Effector memory CD8-positive, alpha-beta T cell (primary cell): ENCODE measurements at regions not wholly inside any gene's neighbourhood (a gene's known extent, or its start where the extent isn't known, plus 50 kb on each side); places are given as distances from the start of the nearest gene placed in this dataset.
"Not testable (repeated sequence)": the region's sequence is repeated elsewhere in the genome, so short reads cannot be mapped to it uniquely, and the experiment has no call there.

ENCODE experiments used
- ATAC-seq: fragments of 150-1000 bp; cut with Tn5 transposase; replicated peaks from 2 replicates; pipeline ENCODE4 v1.10.0; 2021; ENCODE audit warnings: mild to moderate bottlenecking, moderate library complexity
- DNase-seq, 3 experiments: peaks; one replicate each; pipeline ENCODE4 v3.0.0; 2021
- H3K27ac Mint-ChIP-seq, 2 donors: one replicate each; pipeline ENCODE4 v1.8.0; 2022; ENCODE audit warnings: mild to moderate bottlenecking in 2 of 2, mixed read lengths in 2 of 2, moderate library complexity in 2 of 2
- H3K27me3 Mint-ChIP-seq, 2 donors: one replicate each; pipeline ENCODE4 v1.8.0; 2022; ENCODE audit warnings: mixed read lengths in 2 of 2
- H3K36me3 Mint-ChIP-seq: one replicate; pipeline ENCODE4 v1.8.0; 2022; ENCODE audit warnings: mild to moderate bottlenecking, moderate library complexity, mixed read lengths; ENCODE audit not compliant: insufficient read depth
- H3K4me1 Mint-ChIP-seq, 2 donors: one replicate each; pipeline ENCODE4 v1.8.0; 2022; ENCODE audit warnings: low read depth in 2 of 2, mixed read lengths in 2 of 2
- H3K4me3 Mint-ChIP-seq, 2 donors: one replicate each; pipeline ENCODE4 v1.8.0; 2022; ENCODE audit warnings: mild to moderate bottlenecking in 2 of 2, mixed read lengths in 2 of 2, moderate library complexity in 2 of 2
- H3K9me3 Mint-ChIP-seq, 2 donors: one replicate each; pipeline ENCODE4 v1.8.0; 2022; ENCODE audit warnings: mixed read lengths in 2 of 2

DNA sequence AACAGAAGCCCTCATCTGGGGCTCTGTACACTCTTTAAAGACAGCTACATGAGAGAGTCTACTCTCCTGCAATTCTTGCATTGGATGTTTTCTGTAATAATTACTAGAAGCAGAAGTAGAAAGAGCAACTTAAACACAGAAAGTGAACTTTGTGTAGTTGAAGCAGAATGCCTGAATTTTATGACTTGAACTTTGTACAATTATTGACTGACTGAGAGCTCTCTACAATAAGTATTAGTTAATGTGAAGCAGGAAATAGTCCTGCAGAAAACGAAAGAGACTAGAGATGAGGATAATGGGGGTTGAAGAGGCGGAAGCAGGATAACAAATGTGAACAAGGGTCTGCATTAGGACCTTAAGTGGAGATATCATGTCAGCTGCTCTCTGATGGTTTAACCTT lies 79.2 kb upstream of the STK39 start:
- no peaks in the 10 kb centered on the region for H3K36me3 Mint-ChIP-seq
- DNase-seq (no peak), ATAC-seq (no peak)
- no peaks in the 10 kb centered on the region for H3K4me1 Mint-ChIP-seq
- H3K27me3 Mint-ChIP-seq, result peaks cover 27 to 38% of the 10 kb centered on the region in 2 donors
- no peak overlapping the region for H3K4me3 Mint-ChIP-seq
- H3K9me3 Mint-ChIP-seq, result peaks cover 0 to 4% of the 10 kb centered on the region in 2 donors
- H3K27ac Mint-ChIP-seq, result no peak overlapping the region

DNA sequence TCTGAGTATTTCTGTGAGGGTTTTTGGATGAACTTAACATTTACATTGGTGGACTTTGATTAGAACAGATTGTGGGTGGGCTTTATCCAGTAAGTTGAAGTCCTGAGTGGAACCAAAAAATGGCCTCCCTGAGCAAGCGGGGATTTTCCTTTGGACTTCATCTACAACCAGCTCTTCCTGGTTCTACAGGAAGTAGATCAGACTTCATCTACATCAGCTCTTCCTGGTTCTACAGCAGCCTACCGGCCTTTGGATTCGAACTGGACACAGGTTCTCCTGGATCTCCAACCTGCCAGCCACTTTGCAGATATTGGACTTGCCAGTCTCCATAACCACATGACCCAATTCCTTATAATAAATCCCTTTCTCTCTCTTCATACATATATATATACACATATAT lies 79.9 kb upstream of the STK39 start:
- Mint-ChIP-seq H3K9me3 (peaks cover 0 to 4% of the 10 kb centered on the region in 2 donors), H3K27ac (no peak overlapping the region), H3K27me3 (peaks cover 23 to 32% of the 10 kb centered on the region in 2 donors), H3K36me3 (no peaks in the 10 kb centered on the region), H3K4me3 (no peak overlapping the region), H3K4me1 (no peaks in the 10 kb centered on the region)
- ATAC-seq (no peak), DNase-seq (no peak)

DNA sequence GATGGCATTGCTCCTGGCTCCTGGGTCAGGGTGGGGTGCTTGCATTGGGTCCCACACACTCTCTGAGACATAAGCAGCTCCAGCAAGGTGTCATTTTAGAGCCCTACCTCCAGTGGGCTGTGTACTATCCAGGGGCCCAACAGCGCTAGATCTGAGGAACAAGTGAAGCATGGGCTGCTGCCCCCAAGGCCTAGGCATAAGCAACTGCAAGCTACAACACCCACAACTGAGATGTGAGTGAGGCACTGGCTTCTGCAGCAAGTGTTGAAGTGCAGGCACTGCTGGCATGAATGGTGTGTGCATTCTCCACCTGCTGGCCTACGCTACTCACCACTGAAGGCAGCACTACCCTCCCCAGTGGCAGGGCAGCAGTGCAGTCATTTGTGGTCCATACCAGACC lies 81.0 kb upstream of the STK39 start:
- Mint-ChIP-seq H3K9me3 (peaks cover 0 to 4% of the 10 kb centered on the region in 2 donors), H3K4me1 (no peaks in the 10 kb centered on the region), H3K36me3 (no peaks in the 10 kb centered on the region), H3K4me3 (no peak overlapping the region), H3K27ac (no peak overlapping the region), H3K27me3 (peaks cover 12 to 21% of the 10 kb centered on the region in 2 donors)
- DNase-seq (no peak), ATAC-seq (no peak)

DNA sequence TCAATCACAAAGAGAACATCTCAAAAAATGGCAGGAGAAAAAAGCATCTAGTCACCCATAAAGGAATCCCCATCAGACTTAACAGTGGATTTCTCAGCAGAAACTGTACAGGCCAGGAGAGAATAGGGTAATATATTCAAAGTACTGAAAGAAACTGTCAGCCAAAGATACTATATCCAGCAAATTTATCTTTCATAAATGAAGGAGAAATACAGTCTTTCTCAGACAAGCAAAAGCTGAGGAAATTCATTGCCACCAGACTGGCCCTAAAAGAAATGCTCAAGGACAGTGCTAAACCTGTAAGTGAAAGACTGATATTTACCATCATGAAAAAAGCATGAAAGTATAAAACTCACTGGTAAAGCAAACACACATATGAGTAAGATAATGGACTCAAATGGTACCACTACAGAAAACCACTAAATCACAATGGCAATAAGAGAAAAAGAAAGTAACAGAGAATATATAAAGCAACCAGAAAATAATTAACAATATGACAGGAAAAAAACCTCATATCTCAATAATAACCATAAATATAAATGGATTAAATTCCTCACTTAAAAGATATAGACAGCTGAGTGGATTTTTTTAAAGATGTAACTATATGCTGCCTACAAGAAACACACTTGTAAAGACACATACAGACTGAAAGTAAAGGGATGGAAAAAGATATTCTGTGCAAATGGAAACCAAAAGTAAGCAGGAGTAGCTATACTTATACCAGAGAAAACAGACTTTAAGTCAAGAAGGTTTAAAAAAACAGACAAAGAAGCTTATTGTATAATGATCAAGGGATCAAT lies 83.4 kb upstream of the STK39 start:
- Mint-ChIP-seq H3K27me3 (no peaks in the 10 kb centered on the region), H3K4me3 (no peak overlapping the region), H3K36me3 (no peaks in the 10 kb centered on the region), H3K4me1 (no peaks in the 10 kb centered on the region), H3K9me3 (peaks cover 0 to 4% of the 10 kb centered on the region in 2 donors), H3K27ac (no peak overlapping the region)
- ATAC-seq (no peak), DNase-seq (no peak)

DNA sequence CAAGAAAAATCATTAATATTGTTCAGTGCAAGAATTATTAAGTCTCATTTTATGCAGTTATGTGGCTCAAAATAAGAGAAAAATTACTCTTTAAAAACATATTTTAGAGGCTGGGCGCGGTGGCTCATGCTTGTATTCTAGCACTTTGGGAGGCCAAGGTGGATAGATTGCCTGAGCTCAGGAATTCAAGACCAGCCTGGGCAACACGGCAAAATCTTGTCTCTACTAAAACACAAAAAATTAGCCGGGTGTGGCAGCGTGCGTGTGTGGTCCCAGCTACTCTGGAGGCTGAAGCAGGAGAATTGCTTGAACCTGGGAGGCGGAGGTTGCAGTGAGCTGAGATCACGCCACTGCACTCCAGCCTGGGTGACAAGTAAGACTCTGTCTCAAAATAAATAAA lies 87.9 kb upstream of the STK39 start:
- H3K36me3 Mint-ChIP-seq, H3K27ac Mint-ChIP-seq, DNase-seq, H3K4me3 Mint-ChIP-seq, H3K27me3 Mint-ChIP-seq, H3K4me1 Mint-ChIP-seq, H3K9me3 Mint-ChIP-seq, ATAC-seq: not testable (repeated sequence)

DNA sequence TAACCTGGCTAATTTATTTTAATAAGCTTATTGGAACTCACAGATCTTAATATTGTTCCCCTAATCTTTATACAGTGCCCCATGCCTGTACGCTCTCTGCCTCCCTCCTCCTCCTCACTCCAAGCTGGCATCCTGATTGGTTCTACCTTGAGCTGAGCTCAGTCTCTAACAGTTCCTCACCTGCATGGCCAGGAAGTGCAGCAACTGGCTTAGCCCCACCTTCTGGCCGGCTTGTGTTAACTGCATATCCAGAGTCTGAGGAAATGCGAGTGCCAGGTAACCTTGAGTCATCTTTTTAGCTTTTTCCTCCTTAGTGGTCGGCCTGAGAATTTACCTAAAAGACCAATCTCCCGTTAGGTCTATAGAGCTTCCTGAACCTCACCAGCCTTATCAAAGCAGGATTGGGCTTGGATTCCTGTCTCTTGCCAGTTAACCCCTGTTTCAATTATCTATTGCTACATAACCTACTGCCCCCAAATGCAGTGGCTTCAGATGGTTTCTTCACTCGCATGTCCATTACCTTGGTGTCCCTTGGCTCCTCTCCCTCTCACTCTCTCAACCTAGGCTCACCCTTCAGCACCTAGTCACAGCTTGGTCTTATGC lies 89.5 kb upstream of the STK39 start:
- Mint-ChIP-seq H3K4me1 (peaks cover 0 to 2% of the 10 kb centered on the region in 2 donors), H3K36me3 (no peaks in the 10 kb centered on the region), H3K27me3 (peaks cover 7 to 9% of the 10 kb centered on the region in 2 donors), H3K4me3 (no peak overlapping the region), H3K27ac (no peak overlapping the region), H3K9me3 (no peaks in the 10 kb centered on the region)
- DNase-seq (peak; percentile 26 to 39 (median 34)), ATAC-seq (peak; percentile 97)

DNA sequence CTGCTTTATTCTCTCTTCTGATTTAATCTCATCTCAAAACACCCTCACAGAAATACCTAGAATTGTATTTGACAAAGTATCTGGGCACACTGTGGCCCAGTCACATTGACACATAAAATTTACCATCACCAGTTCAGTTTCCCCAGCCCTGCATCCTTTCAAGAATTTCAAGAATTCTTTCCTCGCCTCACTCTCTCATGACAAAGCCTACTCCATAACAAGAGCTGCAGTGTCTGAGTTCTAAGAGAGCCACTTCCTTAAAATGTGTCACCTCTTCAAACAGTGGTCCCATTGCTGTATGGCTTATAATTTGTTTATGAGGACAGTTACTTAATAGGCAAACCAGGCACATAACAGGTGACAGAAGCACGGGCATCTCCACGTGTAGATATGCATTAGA lies 90.9 kb upstream of the STK39 start:
- peaks cover 0 to 2% of the 10 kb centered on the region in 2 donors for H3K4me1 Mint-ChIP-seq
- no peak overlapping the region for H3K27ac Mint-ChIP-seq

DNA sequence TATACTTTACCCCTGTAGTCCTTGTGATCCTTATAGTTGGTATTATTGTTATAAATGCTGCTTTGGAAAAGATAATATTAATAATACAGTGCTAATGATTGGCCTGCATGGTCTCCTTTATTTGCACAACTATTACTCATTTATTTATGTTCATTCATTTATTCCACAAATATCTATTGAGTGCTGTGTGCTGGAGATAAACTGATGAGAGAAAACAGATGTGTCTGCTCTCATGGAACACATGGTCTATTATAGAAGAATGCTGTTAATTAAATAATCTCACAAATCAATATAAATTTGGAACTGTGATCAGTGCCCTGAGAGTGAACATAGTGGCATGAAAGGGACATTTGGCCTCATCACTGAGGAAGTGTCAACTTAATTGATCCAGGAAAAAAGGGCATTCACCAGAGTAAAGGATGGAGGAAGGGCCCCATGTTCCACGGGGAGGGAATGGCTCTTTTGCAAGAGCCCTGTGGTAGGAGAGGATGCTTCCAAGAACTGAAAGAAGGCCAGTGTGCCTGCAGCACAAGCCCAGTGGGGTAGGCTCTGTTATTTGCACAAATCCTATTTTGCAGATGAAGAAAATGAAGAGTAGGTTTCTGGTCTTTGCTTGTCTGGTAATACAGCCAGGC lies 91.5 kb upstream of the STK39 start:
- ATAC-seq, result no peak
- no peak for DNase-seq
- Mint-ChIP-seq H3K9me3 (no peaks in the 10 kb centered on the region), H3K36me3 (no peaks in the 10 kb centered on the region), H3K4me3 (no peak overlapping the region), H3K4me1 (peaks cover 0 to 2% of the 10 kb centered on the region in 2 donors), H3K27ac (no peak overlapping the region), H3K27me3 (peaks cover 7 to 18% of the 10 kb centered on the region in 2 donors)

More for the DNA sequence above, 90.9 kb upstream of the STK39 start:
- ATAC-seq (no peak), DNase-seq (no peak)
- H3K9me3 Mint-ChIP-seq, result no peaks in the 10 kb centered on the region
- no peaks in the 10 kb centered on the region for H3K36me3 Mint-ChIP-seq
- H3K27me3 Mint-ChIP-seq, result peaks cover 7 to 12% of the 10 kb centered on the region in 2 donors
- no peak overlapping the region for H3K4me3 Mint-ChIP-seq

DNA sequence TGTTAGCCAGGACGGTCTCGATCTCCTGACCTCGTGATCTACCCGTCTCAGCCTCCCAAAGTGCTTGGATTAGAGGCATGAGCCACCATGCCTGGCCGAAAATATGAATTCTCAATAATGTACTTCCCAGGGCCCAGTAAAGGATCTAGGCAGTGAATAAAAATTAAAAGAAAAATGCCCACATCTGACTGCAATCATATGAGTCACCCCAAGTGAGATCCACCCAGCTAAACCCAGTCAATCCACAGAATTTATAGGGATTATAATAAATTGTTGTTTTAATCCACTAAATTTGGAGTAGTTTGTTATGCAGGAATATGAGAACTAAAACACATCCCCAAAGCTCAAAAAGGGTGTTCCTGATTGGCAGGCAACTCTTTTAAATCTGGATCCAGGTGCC lies 93.5 kb upstream of the STK39 start:
- DNase-seq (no peak), ATAC-seq (no peak)
- no peak overlapping the region for H3K4me3 Mint-ChIP-seq
- H3K36me3 Mint-ChIP-seq, result no peaks in the 10 kb centered on the region
- H3K27me3 Mint-ChIP-seq, result peaks cover 16 to 36% of the 10 kb centered on the region in 2 donors
- no peak overlapping the region for H3K27ac Mint-ChIP-seq
- no peaks in the 10 kb centered on the region for H3K9me3 Mint-ChIP-seq
- H3K4me1 Mint-ChIP-seq, result peaks cover 0 to 2% of the 10 kb centered on the region in 2 donors

DNA sequence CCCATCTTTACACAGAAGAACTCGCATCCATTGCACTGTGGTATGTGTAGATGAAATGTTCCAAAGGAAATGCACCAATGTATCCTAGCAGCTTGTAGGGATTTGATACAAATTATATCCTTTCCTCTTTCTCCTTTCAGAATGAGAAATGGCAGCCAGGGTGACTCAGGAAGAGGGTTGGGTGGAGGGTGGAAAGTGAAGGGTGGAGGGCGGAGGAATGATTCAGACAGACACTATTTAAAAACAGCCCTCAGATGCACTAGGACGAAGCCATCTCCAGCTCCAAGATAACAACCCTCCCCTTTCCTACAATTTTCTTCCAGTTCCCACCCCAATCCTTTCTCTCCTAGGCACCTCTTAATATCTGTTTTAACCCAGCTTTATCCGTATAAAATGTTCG lies 96.2 kb upstream of the STK39 start:
- no peaks in the 10 kb centered on the region for H3K9me3 Mint-ChIP-seq
- no peak for ATAC-seq
- no peak for DNase-seq
- H3K27ac Mint-ChIP-seq, result no peak overlapping the region
- H3K4me3 Mint-ChIP-seq, result no peak overlapping the region
- peaks cover 5 to 7% of the 10 kb centered on the region in 2 donors for H3K4me1 Mint-ChIP-seq
- H3K27me3 Mint-ChIP-seq, result peaks cover 16 to 44% of the 10 kb centered on the region in 2 donors
- no peaks in the 10 kb centered on the region for H3K36me3 Mint-ChIP-seq

DNA sequence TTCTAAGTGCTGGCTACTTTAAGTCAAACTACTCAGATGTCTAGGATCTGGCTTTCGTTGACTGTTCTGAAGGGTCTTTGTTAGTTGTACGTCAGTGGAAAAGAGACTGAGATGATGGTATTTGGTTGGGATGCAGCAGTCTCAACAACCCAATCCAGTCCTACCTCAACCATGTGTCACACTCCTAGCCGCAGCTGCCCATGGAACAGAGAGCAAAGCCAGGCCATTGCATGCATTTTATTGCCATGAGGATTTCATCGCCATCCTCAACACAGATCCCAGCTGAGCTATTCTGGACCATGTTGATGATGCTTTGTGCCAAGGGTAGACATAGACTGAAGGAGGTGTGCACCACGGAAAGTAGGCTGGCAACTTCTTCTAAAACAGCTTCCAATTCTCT lies 97.3 kb upstream of the STK39 start:
- H3K36me3 Mint-ChIP-seq, result no peaks in the 10 kb centered on the region
- H3K4me3 Mint-ChIP-seq, result no peak overlapping the region

DNA sequence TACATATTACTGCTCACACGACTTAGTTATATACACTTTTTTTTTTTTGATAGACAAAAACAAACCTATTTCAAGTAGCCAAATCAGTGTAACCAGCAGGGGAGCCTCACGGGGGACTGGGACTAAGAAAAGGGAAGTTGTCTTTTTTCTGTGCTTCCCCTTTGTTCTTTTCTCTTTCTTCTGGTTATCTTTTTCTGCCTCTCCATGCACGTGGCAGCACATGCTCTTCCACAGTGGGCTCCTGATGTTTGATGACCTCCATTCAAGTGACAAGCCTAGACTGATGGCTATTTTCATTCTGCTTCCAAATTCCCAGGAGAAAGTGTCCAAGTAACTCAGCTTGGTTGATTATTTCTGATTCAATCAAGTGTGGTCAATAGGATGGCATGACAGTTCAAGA lies 98.2 kb upstream of the STK39 start:
- H3K36me3 Mint-ChIP-seq, result no peaks in the 10 kb centered on the region
- peaks cover 5 to 7% of the 10 kb centered on the region in 2 donors for H3K4me1 Mint-ChIP-seq
- DNase-seq (no peak), ATAC-seq (no peak)
- no peak overlapping the region for H3K27ac Mint-ChIP-seq
- no peaks in the 10 kb centered on the region for H3K9me3 Mint-ChIP-seq
- no peak overlapping the region for H3K4me3 Mint-ChIP-seq
- peaks cover 16 to 44% of the 10 kb centered on the region in 2 donors for H3K27me3 Mint-ChIP-seq

More for the DNA sequence above, 97.3 kb upstream of the STK39 start:
- H3K27ac Mint-ChIP-seq, result no peak overlapping the region
- H3K9me3 Mint-ChIP-seq, result no peaks in the 10 kb centered on the region
- DNase-seq (no peak), ATAC-seq (no peak)
- peaks cover 16 to 44% of the 10 kb centered on the region in 2 donors for H3K27me3 Mint-ChIP-seq
- peaks cover 5 to 7% of the 10 kb centered on the region in 2 donors for H3K4me1 Mint-ChIP-seq

DNA sequence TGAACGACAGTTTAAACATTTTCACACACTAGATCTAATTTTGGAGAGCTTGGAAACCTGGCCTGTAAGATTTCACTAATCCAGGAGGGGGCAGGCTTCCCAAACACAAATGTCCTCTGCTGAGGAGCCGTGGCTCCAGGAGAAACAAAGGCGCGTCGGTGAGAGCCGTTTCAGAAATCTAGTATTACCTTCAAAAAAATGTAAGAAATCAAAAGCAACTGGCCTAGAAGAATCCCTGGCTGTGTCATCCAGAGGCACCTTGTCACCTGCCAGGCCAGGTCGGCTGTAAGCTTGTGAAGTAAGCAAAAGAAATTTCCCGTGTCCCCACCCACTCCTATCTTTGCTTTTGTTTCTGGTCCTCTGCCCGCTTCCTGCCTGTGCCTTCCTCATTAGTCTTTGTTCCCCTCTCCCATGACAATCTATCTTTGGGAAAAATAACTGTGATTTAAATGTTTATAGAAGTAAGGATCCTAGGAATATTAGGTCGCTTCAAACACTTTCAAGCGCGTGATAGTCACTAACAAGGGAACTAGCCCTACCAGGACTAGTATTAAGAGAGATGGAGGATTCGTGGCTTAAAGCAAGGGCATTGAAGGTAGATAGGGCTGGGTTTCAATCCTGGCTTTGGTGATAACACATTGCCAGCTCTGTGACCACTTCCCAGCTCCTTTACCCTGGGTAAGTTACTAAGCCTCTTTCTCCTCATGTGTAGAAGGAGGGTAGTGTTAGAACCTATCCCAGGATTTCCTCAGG lies 99.5 kb upstream of the STK39 start:
- ATAC-seq, result peak; percentile 93
- peak overlapping the region; percentile 11 to 58 for H3K27ac Mint-ChIP-seq
- no peaks in the 10 kb centered on the region for H3K9me3 Mint-ChIP-seq
- H3K4me1 Mint-ChIP-seq, result peaks cover 5 to 7% of the 10 kb centered on the region in 2 donors
- H3K36me3 Mint-ChIP-seq, result no peaks in the 10 kb centered on the region
- DNase-seq, result peak; percentile 61 to 66 (median 61)
- H3K4me3 Mint-ChIP-seq, result peak overlapping the region; percentile 80 to 83
- H3K27me3 Mint-ChIP-seq, result peaks cover 9 to 35% of the 10 kb centered on the region in 2 donors
